Glomerular visceral epithelial cell (primary cell): ENCODE measurements at regions not wholly inside any gene's neighbourhood (a gene's known extent, or its start where the extent isn't known, plus 50 kb on each side); places are given as distances from the start of the nearest gene placed in this dataset.

Experiments used
- DNase-seq: peaks from one replicate; pipeline ENCODE4 v3.0.0-alpha.2; 2016; ENCODE audit errors: extremely low spot score

- DNase-seq = no peak
Measured at GRCh38 chr5:53825926-53826325, 265.5 kb downstream of the NDUFS4 start.

GRCh38 chr5:53826504-53826903, 266.1 kb downstream of the NDUFS4 start:
- no peak for DNase-seq

GRCh38 chr5:53827211-53827651, 266.8 kb downstream of the NDUFS4 start:
- DNase-seq = no peak

- DNase-seq = no peak
Measured at GRCh38 chr5:53831496-53831895, 271.1 kb downstream of the NDUFS4 start.
